Fibroblast of skin of right quadriceps (primary cell): ENCODE measurements at regions not wholly inside any gene's neighbourhood (a gene's known extent, or its start where the extent isn't known, plus 50 kb on each side); places are given as distances from the start of the nearest gene placed in this dataset.

ENCODE experiments used
- DNase-seq: peaks from one replicate; pipeline ENCODE4 v3.0.0-alpha.2; 2013

GRCh38 chr6:112744827-112745226, 397.7 kb downstream of the RFPL4B start:
- peak; percentile 9 for DNase-seq

- no peak for DNase-seq
Observed at GRCh38 chr6:112745765-112746164, 398.6 kb downstream of the RFPL4B start.

- no peak for DNase-seq
Observed at GRCh38 chr6:112749673-112750072, 402.5 kb downstream of the RFPL4B start.

- DNase-seq, result no peak
Observed at GRCh38 chr6:112752305-112752704, 405.2 kb downstream of the RFPL4B start.

- DNase-seq, result peak; percentile 8
Observed at GRCh38 chr6:112752791-112753190, 405.7 kb downstream of the RFPL4B start.

- peak; percentile 52 for DNase-seq
Observed at GRCh38 chr6:112760831-112761230, 413.7 kb downstream of the RFPL4B start.

GRCh38 chr6:112761740-112762139, 414.6 kb downstream of the RFPL4B start:
- DNase-seq, result no peak

GRCh38 chr6:112764377-112764776, 417.2 kb downstream of the RFPL4B start:
- DNase-seq, result no peak

- DNase-seq, result no peak
Observed at GRCh38 chr6:112770308-112770707, 423.2 kb downstream of the RFPL4B start.

GRCh38 chr6:112773187-112773586, 426.1 kb downstream of the RFPL4B start:
- DNase-seq, result peak; percentile 88

GRCh38 chr6:112774319-112774718, 427.2 kb downstream of the RFPL4B start:
- no peak for DNase-seq

- peak; percentile 84 for DNase-seq
Observed at GRCh38 chr6:112780498-112781096, 433.5 kb downstream of the RFPL4B start.

- DNase-seq, result peak; percentile 55
Observed at GRCh38 chr6:112781241-112781640, 434.1 kb downstream of the RFPL4B start.

- DNase-seq, result no peak
Observed at GRCh38 chr6:112785408-112785807, 438.3 kb downstream of the RFPL4B start.

GRCh38 chr6:112786801-112787200, 439.7 kb downstream of the RFPL4B start:
- DNase-seq, result peak; percentile 51

GRCh38 chr6:112787371-112787770, 440.2 kb downstream of the RFPL4B start:
- DNase-seq, result no peak

- no peak for DNase-seq
Observed at GRCh38 chr6:112795316-112795715, 448.2 kb downstream of the RFPL4B start.

GRCh38 chr6:112796712-112797111, 449.6 kb downstream of the RFPL4B start:
- DNase-seq, result no peak

- DNase-seq, result no peak
Observed at GRCh38 chr6:112799889-112800288, 452.8 kb downstream of the RFPL4B start.

- peak; percentile 13 for DNase-seq
Observed at GRCh38 chr6:112800439-112800838, 453.3 kb downstream of the RFPL4B start.

- DNase-seq, result peak; percentile 31
Observed at GRCh38 chr6:112800916-112801315, 453.8 kb downstream of the RFPL4B start.

GRCh38 chr6:112801468-112802080, 454.4 kb downstream of the RFPL4B start:
- peak; percentile 20 for DNase-seq

- DNase-seq, result peak; percentile 96
Observed at GRCh38 chr6:112802144-112802543, 455.0 kb downstream of the RFPL4B start.

- DNase-seq, result no peak
Observed at GRCh38 chr6:112804638-112805330, 457.7 kb downstream of the RFPL4B start.
